Activated CD8-positive, alpha-beta memory T cell treated with anti-CD3 and anti-CD28 coated beads for 36 hours (primary cell): ENCODE measurements at regions not wholly inside any gene's neighbourhood (a gene's known extent, or its start where the extent isn't known, plus 50 kb on each side); places are given as distances from the start of the nearest gene placed in this dataset.
"Not testable (repeated sequence)": the region's sequence is repeated elsewhere in the genome, so short reads cannot be mapped to it uniquely, and the experiment has no call there.

Experiments used
- CTCF ChIA-PET: fragments of 350-600 bp; sonication (Branson Sonifier 250); formaldehyde crosslinking; loops from one replicate; lab custom pipeline; 2021; ENCODE audit warnings: antibody characterized with exemption; lab: Charles Lee
- POLR2A ChIA-PET: fragments of 350-600 bp; sonication (Branson Sonifier 250); formaldehyde crosslinking; loops from one replicate; lab custom pipeline; 2021; ENCODE audit warnings: antibody characterized with exemption; lab: Charles Lee

DNA sequence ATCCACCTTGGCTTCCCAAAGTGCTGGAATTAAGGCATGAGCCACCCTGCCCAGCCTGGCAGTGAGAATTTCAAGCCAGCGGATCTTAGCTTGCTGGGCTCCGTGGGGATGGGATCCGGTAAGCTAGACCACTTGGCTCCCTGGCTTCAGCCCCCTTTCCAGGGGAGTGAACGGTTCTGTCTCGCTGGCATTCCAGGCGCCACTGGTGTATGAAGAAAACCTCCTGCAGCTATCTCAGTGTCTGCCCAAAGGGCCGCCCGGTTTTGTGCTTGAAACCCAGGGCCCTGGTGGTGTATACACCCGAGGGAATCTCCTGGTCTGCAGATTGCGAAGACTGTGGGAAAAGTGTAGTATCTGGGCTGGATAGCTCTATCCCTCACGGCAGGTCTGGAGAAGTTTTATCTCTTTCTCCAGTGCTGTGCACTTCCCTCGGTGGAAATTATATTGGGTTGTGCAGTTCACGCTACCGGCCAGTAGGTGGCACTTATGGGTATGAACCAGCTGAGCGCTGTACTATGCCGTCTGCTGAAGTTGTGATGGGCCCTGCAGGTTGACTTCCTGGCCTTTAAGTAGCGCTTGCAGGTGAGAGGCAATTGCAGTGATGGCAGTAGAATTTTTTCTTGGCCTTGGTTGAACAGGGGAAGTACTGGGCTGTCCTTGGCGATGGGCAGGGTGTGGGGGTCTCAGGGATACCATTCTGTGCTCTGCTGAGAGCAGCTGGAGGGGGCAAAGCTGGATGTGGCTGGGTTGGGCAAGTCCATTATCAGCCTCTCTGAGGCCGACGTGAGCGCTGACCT, 138.0 kb upstream of the MTPN start:
- CTCF ChIA-PET: interaction anchor here (1.3 to 2.2 kb wide), 3 partner anchors 13 to 28 kb away, joined by 3 to 11 read pairs (median 3); no protein-coding TSS in a partner anchor
- POLR2A ChIA-PET: no interaction called here

DNA sequence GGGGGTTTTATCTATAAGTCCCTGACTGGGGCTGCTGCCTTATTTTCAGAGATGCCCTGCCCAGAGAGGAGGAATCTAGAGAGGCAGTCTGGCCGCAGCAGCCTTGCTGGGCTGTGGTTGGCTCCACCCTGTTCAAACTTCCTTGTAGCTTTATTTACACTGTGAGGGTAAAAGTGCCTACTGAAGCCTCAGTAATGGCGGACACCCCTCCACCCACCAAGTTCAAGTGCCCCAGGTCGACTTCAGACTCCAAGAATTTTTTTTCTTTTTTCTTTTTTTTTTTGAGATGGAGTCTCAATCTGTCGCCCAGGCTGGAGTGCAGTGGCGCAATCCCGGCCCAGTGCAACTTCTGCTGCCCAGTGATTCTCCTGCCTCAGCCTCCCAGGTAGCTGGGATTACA, 137.3 kb upstream of the MTPN start:
- CTCF ChIA-PET: interaction anchor here (1.3 to 2.2 kb wide), 2 partner anchors 12 to 19 kb away, joined by 3 to 11 read pairs; no protein-coding TSS in a partner anchor
- POLR2A ChIA-PET: not testable (repeated sequence)

DNA sequence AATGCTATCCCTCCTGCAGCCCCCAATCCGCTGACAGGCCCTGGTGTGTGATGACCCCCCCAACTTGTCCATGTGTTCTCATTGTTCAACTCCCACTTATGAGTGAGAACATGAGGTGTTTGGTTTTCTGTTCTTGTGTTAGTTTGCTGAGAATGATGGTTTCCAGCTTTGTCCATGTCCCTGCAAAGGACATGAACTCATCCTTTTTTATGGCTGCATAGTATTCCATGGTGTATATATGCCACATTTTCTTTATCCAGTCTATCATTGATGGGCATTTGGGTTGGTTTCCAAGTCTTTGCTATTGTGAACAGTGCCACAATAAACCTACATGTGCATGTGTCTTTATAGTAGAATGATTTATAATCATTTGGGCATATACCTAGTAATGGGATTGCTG, 131.9 kb upstream of the MTPN start:
- POLR2A ChIA-PET, CTCF ChIA-PET: not testable (repeated sequence)

DNA sequence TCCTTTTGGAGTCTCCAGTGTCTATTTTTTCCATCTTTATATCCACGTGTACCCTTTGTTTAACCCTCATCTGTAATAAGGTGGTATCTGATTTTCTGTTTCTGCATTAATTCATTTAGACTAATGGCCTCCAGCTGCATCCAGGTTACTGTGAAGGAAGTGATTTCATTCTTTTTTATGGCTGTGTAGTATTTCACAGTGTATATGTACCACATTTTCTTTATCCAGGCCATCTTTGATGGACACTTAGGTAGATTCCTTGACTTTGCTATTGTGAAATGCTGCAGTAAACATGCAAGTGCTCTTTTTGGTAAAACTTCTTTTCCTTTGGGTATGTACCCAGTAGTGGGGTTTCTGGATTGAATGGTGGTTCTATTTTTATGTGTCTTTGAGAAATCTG, 128.0 kb upstream of the MTPN start:
- POLR2A ChIA-PET: no interaction called here
- CTCF ChIA-PET: no interaction called here

DNA sequence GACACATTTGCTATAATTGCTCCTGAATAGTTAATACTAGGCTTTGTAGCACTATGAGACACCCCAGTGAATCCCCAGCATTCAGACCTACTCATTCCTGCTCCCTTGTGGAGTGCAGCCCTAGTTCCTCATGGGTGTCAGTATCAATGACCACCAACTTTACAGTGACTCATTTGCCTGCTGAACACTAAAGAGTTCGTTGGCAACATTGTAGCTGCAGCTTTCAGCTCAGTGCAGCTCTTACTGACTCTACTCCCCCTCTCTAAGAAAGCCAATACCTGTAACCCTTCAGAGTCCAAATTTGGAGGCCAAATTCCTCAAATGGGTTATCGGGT, 127.1 kb upstream of the MTPN start:
- CTCF ChIA-PET: no interaction called here
- POLR2A ChIA-PET: no interaction called here

DNA sequence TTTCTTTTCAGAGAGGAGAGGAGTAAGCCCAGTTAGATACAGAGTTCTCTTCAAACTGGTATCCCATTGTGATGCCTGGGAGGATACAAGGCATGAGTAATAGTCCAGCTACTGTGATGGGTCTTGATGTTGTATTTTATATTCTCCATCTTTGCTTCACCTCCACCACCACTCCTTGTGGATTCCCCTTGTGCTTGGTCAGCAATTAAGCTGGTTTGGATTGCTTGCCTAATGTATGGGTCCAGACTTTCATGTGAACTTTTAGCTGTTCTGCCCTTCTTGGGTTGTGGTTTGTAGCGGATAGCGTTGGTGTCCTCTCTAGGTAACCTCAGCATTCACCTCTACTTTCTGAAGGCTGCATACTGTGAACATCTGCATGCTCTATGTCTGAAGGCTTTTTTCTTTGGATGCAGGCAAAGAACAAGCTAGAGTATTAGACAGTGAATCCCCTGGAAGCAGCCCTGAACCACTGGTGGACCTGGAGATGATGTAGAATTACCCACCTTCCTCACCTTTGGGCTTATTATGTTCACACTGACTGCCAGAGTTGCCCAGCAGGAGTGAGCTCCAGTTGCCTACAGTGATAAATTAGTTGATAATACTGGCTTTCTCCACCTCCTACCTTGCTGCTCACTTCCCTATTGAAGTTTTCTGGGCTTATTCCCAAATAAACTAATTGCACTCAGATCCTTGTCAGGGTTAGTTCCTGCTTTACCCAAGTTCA, 126.5 kb upstream of the MTPN start:
- CTCF ChIA-PET: interaction anchor here (1.9 kb wide), 1 partner anchor 12 kb away, joined by 11 read pairs; no protein-coding TSS in a partner anchor
- POLR2A ChIA-PET: no interaction called here

DNA sequence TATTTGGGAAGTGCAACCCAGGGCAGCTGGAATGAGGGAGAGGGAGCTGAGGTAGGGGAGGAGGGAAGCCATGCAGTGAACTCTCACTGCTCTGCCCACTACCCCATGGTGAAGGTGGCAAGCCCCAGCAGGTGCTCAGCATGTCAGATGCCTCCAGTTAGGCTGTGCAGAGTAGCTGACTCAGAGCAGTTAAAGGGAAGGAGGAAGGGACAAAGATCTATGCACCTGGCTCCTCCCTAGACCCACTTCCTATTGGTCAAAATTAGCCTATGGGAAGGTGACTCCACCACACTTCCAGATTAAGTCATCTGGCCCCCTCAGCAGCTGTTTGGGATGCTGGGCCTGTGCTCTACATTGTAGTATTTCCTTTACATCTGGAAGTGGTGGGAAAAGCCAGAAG, 125.7 kb upstream of the MTPN start:
- ChIA-PET CTCF (interaction anchor here (1.9 kb wide), 1 partner anchor 13 kb away, joined by 11 read pairs; no protein-coding TSS in a partner anchor), POLR2A (no interaction called here)

DNA sequence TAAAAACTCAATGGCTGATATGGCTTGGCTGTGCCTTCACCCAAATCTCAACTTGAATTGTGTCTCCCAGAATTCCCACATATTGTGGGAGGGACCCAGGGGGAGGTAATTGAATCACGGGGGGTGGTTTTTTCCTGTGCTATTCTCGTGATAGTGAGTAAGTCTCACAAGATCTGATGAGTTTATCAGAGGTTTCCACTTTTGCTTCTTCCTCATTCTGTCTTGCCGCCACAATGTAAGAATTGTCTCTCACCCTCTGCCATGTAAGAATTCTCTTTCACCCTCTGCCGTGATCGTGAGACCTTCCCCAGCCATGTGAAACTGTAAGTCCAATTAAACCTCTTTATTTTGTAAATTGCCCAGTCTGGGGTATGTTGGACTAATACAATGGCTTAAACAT, 115.6 kb upstream of the MTPN start:
- POLR2A ChIA-PET, CTCF ChIA-PET: not testable (repeated sequence)

DNA sequence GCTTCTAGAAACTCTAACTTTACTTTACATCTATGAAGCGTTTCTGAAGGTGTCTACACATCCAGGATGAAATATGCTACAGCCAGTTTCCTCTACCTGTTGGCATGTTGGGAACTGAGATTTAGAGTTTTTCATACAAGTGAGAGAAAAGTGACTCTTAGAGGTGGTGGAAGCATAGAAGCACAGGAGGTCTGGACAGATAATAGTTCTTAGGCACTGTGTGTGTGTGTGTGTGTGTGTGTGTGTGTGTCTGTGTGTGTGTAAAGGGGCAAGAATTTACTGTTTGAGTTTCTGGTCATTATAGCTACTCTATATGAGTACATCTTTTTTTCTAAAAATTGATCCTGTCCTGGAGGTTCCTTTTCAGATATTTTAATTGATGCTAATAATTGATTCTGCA, 110.7 kb upstream of the MTPN start:
- ChIA-PET POLR2A (no interaction called here), CTCF (no interaction called here)

DNA sequence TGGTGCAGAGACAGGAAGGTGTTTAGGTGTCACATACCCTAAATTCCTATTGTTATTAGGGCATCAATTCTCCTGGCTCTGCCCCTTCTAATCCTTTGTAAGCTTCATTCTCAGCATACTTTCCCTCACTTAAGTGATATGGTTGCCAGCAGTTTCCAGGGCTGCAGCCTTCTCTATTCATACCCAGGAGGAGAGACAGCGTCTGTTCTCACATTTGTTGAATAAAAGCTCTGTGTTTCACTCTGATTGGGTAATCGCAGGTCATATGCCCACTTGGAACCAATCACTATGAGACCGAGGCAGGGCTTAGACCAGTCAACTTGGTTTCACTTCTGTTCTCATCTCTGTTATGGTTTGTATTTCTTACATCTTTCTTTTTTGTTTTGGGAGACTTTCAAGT, 109.6 kb upstream of the MTPN start:
- ChIA-PET CTCF (interaction anchor here (0.6 kb wide), 1 partner anchor 29 kb away, joined by 3 read pairs; no protein-coding TSS in a partner anchor), POLR2A (no interaction called here)

DNA sequence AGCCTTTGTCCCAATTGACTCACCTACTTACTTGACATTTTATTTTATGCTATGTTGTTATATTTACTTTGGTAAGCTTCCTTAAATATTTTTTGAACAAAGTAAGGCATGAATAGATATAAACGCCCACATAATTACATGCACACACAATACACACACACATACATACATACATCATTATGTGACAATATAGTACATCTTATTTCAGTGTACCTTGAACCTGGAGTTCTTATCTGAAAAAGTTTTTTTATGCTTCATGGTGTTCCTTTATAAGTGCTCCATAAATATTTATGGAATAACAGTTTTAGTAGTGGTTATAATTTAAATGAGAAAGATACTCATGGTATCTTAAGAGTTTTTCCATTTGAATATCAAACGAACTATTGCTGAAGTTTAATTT, 102.8 kb upstream of the MTPN start:
- POLR2A ChIA-PET: no interaction called here

DNA sequence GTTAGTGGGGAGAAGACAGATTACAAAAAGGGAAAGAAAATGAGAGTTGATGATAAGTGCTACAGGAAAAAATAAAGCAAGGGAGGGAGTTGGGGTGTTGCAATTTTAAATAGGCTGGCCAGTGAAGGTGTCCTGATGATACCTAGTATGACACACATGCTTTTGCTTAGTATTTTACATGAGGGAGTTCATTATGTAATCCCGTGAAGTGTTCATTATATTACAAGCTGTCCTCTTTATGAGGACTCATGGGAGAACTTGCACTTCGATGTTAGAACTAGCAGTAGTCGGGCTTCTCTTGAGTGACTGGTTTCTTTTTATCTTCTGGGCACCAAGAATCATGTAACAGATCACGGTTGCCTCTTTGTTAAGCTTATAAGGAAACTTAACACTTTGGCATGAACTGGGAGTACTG, 102.3 kb upstream of the MTPN start:
- ChIA-PET CTCF (interaction anchor here (0.9 kb wide), 1 partner anchor 44 kb away, joined by 3 read pairs; no protein-coding TSS in a partner anchor), POLR2A (no interaction called here)

More for the DNA sequence above, 102.8 kb upstream of the MTPN start:
- CTCF ChIA-PET: interaction anchor here (0.9 kb wide), 1 partner anchor 44 kb away, joined by 3 read pairs; no protein-coding TSS in a partner anchor

DNA sequence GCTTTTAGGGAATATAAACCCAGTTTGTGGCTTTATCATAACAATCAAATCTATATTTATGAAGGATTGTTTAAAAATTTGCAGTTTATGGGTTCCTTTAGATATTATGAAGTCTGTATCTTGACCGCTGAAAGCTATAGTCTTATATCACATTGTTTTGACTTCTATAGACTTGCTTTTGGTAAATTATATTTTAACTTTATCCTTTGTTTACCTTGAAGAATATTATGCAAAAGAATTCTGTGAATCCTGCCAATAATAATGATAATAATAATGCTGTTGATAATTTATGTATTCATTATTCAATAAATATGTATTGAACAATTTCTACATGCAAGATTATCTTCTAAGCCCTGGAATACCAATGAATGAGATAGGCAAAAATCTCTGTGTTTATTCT, 101.9 kb upstream of the MTPN start:
- CTCF ChIA-PET: interaction anchor here (0.9 kb wide), 1 partner anchor 45 kb away, joined by 3 read pairs; no protein-coding TSS in a partner anchor
- POLR2A ChIA-PET: no interaction called here

DNA sequence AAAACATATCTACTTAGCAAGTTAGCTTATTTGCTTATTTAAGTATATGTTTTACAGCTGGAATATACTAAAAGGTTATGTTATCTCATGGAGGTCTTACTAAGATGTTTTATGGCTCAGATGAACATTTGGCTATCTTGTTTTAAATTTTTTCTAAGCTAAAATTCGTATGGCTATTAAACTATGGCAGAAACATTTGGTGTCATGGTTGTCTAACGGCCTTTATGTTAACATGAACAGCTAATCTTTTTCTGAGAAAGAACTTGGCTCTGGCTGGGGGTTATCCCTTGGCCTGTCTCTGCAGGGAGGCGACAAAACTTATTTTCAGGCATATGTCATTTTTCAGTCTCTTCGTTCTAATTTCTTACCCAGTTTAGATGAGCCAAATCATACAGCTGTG, 101.5 kb upstream of the MTPN start:
- ChIA-PET CTCF (no interaction called here), POLR2A (no interaction called here)

DNA sequence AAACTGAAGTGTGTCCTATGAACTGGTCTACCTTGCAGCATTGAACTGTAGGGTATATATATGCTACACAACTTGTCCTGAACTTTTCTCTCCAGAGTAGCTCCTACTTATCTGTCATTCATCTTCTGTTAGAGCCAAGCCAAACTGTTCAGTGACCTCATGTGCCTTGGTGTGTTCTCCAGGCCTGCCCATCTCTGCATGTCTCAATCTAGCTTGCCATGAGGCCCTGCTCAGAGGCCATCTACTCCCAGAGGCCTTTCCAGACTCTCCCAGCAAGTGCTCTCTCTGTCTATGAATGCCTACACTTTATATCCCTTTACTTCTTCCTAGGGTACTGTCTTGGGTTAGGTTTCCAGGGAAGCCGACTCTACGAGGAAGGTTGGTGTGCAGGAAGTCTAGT, 99.8 kb upstream of the MTPN start:
- POLR2A ChIA-PET: no interaction called here
- CTCF ChIA-PET: no interaction called here

DNA sequence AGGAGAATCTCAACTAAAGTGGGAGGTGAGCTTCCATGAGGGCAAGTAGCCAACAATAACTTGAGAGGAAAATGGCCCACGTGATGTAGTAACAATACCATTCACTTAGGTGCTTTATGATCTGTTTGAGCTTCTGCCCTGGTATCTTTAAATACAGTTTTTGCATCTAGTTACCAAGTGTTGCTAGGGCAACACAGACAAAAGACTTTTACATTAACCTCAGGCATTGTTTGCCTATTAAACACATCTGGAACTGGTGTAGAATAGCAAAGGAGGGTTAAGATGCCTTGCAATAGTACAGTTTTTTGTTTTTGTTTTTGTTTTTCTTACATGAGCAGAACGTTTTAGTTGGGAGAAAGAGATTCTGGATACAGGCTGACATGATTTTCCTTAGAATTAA, 97.7 kb upstream of the MTPN start:
- ChIA-PET POLR2A (no interaction called here), CTCF (no interaction called here)

DNA sequence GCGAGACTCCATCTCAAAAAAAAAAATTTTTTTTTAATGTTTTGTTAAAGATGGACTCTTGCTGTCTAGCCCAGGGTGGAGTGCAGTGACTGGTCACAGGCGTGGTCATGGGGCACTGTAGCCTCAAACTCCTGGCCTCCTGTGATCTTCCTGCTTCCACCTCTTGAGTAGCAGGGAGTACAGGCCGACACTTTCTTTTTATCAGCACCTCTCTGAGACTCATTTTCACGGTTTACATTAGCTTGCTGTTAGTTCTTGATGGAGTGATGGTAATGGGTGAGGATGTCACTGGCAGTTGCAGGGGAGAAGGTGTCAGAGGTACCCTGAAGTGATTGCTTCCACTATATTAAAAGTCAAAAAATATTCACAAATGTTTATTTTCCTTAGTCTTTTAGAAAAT, 95.3 kb upstream of the MTPN start:
- ChIA-PET POLR2A (no interaction called here), CTCF (no interaction called here)

DNA sequence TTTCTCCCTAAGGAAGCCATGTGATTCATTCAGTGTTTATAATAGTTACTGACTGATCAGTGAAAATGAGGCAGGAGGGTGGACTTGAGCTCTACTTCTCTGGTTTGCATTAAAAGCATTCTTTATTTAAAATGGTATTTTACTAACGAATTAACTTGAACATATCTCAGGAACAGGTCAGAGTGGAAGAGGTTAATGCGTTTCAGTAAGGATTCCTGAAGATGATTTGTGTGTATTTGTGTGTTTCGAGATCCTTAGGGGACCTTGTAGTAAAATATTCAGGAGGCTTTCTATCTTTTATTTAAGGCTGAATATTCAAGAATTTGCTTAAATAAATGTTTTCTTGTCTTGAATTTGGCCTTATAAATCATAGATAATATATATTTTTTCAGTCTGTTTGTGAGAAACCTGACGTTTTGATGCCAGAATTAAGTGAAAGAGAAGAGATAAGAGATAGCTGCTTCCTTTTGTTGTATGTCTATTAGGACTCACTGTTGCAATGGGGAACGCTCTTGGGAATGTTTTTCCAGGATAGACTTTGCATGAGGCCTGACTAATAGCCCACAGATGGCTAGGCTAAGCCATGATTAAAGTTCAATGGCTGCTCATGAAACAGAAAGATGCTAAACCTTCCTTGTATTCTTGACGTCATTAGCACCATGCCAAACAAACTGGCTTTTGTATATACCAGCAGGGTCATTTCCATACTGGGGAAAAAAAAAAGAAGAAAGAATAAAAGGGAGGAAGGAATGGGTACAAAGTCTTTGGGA, 93.8 kb upstream of the MTPN start:
- CTCF ChIA-PET: interaction anchor here (1.1 kb wide), 1 partner anchor 39 kb away, joined by 3 read pairs; no protein-coding TSS in a partner anchor
- POLR2A ChIA-PET: no interaction called here

DNA sequence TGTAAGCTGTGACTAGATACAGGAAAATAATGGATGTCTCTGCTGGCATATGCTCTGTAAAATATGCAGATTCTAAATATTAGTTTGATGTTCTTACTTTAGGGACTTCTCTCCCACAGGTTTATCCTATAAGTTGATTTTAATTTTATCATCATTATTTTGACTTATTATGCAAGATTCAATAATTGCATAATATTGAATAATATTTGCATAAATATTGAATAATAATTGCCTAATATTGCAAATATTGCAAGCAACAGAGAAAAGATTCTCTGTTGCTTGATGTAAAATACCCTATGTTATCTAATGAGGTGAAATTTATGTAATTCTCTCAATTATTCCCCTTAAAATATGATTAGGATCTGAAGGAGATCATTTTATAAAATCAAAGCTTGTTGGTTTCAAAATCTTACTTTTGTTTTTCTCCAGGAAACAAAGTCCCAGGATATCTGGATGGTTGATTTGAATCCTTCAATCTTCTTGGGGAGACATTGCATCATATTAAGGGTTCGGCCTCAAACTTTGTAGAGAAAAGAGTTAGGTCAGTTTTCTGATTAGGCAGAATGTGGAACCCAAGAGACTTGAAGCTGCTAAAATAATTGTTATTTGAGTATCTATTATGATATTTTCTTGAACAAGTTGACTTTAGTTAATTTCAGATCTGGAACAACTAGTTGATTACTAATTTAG, 92.8 kb upstream of the MTPN start:
- CTCF ChIA-PET: no interaction called here
- POLR2A ChIA-PET: no interaction called here
